Limb (tissue), 2 donors: ENCODE measurements at regions not wholly inside any gene's neighbourhood (a gene's known extent, or its start where the extent isn't known, plus 50 kb on each side); places are given as distances from the start of the nearest gene placed in this dataset.

Source experiments
- DNase-seq, 2 donors: peaks; one replicate each; pipeline ENCODE4 v3.0.0-alpha.2; 2016; ENCODE audit errors: extremely low spot score in 2 of 2

DNA sequence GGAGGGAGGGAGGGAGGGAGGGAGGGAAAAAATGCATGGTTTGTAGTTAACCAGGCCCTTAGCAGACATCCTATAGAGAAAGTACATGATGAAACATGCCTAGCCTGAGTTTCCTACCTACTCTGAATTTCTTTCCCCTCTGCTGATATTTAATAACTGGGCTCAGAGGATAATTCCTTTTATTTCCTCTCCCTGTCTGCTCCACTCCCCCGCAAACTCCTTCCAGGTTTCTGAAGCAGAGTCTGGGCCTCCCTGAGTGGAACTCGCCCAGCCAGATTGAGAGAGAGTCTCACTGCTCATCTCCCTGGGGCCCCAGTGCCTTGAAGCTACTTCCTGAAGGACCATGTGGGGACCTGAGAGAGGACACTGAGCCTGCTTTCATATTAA lies 111.9 kb upstream of the SLC44A3 start:
- DNase-seq: no peak

DNA sequence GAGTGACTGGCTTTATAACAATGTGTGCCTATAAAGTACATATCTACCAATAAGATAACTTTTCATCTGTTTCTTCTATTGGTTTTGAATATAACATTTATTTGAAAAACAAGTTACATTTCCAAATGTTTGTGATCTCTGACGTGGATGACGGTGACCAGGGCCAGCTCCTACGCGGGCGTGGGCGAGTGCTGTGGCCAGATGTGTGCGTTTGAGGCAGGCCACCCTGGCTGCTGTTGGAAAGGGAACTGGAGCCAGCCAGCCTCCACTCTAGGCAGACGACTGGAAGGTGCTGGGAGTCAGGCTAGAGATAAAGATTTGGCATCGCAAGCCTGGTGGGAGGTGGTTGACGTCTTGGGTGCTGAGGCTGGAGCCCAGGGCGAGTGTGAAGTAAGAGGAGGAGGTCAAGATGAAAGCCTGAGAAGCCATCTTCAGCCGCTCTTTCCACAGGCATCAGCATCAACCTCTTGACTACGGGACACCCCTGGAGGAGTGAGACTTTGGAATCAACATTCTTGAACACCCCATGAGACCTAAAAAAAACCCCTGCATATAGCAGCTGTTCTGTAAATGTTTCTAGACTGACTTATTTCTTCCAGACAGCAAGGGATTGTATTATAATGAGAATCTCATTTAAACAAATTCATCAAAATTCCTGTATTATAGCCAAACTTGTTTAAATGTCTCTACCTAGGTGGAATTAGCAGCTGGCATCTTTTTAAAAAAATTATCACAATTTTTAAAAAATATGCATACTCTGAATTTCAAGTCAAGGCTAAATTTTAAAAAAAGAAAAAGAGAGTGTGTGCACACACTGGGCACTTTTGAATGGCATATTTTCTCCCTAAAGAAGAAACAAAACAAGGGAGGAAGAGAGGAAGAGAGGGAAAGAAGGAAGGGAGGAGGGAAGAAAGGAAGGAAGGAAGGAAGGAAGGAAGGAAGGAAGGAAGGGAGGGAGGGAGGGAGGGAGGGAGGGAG lies 112.5 kb upstream of the SLC44A3 start:
- DNase-seq: no peak

DNA sequence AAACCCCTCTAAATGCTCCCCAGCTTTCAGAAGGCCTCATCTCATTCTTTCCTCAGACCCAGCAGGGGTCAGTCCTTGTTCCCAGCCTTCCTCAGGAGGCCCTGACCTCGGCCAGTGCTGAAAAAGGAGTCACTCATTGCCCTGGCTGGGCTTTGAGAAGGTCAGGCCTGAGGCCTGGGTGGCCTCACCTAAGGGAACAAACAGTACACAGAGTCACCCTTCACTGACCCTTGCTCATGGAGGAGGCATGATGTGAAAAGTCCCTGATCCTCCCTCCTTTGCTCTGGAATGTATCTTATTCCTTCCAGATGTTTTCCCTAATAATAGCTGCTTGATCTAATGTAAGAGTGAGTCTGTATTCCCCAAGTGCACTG lies 117.7 kb upstream of the SLC44A3 start:
- peak in 1 of 2 donors; percentile 52 for DNase-seq

DNA sequence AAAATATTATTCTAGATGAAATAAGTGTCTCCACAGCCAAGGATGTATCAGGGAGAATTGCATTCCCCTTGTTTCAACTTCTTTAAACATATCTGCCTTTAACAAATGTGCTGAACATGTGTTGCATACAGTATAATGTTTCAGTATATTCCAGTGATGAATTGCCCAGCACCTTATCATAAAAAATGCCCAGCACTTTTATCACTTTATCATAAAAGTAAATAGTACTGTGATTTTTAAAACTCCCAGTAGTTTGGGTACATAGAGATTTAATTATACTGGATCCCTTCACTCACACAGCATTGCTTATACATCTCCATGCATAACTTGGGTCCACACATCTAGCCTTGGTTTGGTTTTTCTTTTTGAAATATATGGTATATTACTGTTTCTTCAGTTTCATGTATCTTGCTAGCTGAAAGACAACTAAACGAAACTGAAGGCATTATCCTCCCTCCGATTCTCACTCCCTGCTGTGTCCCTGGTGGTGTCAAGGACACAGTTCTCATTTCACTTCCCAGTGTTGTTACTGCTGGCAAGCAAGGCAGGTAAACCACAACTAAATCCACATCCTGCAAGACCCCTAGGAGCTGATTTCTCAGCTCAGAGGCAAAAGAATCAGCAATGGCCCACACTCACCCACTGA lies 118.2 kb upstream of the SLC44A3 start:
- DNase-seq: no peak

DNA sequence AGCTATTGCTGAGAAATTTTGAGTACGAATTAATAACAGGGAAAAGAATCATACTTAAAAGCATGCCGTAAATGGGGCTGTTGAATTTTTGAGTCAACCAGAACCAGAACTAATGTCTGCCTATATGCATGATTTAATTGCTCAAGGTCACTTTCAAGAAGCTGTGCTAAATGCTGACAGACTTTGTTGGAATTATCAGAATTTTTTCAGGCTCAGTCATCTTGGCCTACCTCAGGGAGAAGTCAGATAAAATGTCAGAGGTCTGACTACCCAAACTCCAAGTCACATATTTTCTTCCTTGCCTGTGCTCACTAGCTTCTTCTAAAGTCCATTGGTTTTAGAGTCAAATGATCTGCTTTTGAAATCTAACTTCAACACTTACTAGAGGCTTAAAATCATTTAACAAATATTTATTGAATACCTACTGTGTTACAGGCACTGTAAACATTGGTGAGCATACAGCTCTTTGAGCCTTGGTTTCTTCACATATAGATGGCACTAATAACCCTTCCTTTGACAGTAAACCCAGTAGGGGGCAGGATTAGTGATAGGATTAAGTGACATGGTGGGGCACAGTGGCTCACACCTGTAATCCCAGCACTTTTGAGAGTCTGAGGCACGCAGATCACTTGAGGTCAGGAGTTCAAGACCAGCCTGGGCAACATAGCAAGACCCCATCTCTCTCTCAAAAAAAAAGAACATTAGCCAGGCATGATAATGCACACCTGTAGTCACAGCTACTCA lies 121.2 kb upstream of the SLC44A3 start:
- DNase-seq: no peak

DNA sequence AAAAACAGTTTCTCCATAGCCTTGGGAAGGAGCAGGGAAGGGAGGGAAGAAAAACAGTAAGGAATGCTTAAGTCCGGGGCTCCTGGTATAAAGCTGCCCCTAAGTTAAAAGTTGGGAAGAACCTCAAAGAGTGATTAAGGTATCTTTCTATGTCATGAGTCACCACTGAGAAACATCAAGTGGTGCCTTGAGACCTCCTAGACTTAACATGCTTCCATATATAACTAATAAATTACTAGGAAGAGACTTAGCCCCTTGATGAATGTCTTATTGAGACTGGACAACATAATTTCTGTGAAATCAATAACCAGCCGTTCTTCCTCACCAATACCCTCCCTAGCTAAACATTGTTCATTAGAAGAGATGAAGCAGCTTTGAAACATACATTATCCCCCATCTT lies 121.8 kb upstream of the SLC44A3 start:
- DNase-seq: no peak

DNA sequence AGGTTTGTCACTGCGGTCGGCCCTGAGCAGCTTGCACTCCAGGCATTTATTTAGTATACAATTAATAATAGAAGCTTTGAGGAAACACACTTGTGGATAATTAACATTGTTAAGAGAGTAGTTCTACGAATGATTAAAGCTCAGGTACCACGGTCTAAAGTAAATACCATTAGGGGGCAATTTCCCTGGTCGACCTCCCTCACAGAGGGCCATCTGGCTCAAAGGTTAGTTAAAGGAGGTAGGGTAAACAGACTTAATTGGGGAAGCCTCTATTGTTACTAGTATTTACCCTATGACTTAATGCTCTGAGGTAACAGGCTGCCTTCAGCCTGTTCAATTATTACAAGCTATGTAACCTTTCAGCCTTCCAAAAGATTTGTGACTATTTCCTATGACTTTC lies 122.3 kb upstream of the SLC44A3 start:
- no peak for DNase-seq

DNA sequence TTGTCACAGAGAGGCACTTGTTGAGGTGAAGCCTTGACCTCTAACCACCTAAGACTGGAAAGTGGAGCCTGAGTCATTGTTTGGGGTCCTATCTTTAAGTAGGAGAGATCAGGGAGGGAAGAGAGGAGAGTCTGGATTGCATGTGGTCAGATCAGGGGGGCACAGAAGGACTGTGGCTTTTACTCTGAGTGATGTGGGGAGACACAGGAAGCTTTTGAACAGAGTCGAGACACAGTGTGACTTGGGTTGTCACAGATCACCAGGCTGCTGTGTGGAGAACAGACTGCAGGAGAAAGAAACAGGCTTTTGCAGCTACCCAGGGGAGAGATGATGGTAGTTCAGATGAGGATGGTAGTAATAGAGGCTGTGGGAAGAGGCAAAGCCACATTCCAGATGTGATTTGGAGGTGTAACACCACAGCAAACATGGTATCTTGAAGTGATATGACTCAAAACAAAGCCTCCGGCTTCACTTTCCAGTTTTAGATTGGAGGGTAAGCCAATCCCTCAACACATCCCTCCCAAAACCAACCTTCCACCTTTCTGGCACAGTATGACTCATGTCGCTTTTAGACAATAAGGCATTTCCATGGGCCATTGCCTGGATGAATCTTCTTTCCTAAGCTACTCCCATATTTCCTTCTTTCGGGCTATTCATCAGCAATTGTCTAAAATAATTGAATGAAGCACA lies 125.8 kb upstream of the SLC44A3 start:
- no peak for DNase-seq

DNA sequence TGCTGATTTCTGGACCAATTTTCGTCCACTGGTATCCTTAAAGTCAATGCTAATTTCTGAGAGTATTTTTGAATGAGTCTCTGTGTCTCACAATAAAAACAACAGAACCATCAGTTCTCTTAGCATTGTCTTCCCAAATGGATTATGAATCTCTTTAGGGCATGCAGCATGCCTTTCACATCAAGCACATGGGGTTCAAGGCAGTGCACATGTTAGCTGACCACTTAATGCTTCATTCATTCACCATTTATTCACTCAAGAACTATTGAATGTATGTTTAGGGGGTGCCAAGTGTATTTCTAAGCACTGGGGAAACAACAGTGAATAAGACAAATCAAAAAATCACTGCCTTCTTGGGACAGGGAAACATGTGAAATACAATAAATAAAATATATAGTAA lies 126.7 kb upstream of the SLC44A3 start:
- DNase-seq: no peak

DNA sequence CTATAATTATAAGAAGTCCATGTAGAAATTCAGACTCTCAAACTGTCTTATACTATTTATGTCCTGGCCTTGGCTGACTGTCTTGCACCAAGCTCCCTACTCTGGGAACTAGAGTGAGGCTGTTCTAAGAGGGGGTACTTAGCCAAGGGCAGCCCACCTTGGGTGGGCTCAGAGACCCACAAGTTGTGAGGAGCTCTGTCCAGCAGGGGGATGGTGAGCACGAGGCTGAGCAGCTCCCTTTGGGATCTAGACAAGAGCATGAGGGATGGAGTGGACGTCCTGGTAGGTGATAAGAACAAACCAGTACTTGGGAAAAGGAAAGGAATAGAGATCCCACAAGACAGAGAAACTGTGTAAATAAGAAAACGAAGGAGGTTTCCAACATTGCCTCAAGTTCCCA lies 127.1 kb upstream of the SLC44A3 start:
- no peak for DNase-seq

DNA sequence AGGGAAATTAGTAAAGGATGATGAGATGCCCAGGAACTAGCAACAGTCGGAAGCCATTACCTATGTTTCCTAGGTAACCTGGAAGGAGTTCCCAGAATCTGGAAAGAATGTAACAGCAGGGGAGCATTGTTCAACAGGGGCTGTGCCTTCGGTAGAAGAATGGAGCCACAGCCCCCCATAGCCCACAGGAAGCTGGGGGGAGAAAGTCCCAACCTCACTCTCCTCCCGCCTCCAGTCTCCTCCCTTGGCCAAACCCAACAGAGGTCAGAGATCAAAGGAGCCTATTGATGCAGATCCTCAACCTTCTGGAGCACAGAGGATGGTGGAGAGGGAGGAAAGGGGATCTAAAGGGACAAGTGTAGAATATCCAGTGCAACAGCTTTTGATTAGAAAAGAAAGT lies 131.5 kb upstream of the SLC44A3 start:
- no peak for DNase-seq

DNA sequence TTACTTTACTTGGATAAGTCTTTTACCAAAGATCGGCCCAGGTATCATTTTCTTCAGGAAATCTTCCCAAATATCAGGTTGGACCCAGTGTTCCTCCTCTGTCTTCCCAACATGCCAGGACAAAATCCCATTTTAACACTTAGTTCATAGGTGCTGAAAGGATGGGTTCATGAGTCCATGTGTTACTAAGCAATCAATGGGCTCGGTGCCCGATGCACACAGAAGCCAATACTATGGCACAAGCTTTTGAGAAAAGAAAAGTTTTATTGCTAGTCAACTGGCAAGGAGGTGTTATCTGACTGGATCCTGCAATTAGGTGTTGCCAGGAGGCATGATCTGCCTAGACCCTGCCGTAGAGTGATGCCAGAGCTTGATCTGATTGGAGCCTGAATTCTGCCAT lies 133.3 kb upstream of the SLC44A3 start:
- DNase-seq: no peak

DNA sequence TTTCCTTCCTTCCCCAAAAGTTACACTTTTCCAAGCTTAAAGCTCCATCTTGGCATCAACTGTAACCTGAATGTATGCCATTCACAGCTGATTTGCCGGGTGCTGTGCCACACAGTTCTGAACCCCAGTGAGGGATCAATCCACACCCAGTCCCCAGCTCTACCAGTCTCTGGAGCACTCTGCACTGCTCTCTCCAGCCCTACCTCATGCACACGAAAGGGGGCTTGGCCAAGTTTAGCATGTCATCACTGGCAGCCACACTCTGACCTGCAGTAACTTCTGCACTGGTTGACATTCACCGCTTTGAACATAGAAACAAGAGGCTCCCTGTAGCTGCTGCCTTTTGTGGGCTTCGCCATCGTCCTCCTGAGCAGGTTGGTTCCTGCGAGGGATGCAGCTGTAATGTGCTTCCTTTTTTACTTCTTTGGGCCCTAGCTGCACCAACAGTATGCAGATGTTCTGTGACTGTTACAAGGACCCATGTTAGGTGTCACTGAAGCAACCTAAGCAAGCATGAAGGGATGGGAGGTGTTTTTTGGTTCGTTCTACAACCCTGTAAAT lies 135.4 kb upstream of the SLC44A3 start:
- DNase-seq: no peak

DNA sequence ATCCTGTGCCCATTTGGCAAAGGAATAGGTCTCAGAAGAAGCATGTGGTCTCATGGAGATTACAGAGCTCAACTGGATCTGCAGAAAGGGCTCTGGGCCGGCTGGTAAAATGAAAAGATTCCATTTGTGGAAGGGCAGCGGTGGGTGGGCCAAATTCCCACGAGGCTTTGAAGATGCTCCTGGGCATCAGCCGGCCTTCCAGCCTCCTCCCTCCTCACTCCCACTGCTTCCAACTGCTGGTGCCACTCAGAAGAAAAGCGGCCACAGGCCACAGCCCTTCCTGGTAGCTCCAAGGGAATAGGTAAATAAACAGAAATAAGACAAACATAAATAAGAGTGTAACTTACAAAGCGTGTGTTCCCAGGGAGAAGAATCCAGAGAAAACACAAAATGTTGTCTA lies 136.3 kb upstream of the SLC44A3 start:
- DNase-seq: no peak

DNA sequence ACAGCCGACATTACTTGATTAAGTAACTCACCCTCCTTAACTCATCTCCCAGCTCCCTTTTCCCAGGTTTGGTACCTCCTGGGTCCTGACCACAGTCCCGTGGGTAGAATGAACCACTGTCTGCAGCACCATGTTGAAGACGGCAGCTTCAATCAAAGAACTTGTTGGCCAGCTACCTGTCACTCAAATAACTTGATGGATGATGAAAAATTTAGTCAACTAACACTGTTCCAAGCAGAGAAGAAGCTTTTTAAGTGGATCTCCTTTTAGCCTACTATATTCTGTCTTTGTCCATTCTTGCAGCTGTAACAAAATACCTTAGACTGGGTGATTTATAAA lies 138.4 kb upstream of the F3 start:
- no peak for DNase-seq

DNA sequence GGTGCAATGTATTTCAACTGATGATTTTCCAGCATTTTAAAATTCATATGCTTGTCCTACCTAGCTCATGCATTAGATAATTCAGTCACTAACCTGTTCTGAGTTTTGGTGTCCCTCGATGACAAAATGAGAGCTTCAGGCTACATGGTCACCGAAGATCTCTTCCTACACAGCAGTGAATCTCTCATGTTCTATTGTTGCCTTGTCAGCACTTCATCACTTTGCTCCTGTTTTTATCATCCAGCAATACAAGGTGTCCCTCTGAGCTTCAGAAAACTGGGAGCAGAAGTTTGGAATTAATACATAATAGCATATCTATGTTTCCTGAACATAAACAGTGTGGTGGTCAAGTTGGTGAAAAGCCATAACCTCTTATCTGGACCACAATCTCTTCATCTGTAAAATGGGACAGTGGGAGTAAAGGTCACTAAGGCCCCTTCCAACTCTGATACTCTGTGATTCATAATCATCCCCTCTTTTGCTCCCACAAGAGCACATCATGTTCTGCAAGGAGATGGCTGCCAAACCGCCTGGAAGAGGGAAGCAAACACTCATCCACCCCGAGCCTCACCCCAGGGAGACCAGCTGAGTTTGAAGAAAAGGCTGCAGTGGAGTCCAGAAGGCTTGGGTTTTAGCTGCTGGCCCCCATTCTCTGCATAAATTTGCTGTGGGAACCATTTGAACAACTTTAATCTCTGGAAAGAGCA lies 137.9 kb upstream of the F3 start:
- no peak for DNase-seq

DNA sequence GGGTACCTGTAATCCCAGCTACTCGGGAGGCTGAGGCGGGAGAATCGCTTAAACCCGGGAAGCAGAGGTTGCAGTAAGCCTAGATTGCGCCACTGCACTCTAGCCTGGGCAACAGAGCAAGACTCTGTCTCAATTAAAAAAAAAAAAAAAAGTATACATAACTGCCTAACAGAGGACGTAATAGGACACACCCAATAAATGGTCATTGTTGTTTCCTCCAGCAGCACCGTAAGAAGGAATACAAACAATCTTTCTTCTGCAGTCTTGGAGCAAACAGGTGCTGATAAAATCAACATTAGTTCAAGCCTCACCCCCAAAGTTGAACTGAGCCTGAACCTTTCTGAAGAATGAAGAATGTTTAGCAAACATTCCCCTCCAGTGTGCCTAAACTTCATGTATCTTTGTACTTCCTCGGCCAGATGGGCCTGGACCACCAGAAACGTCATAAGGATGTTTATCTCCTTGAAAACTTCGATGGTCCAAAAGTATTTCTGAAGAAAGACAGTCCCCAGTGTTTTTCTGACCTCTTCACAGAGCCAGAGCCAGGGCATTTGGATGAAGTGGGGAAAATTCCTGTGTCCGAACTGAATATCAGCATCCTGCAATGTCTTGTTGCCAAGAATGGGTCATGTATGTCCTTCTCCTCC lies 136.8 kb upstream of the F3 start:
- DNase-seq: no peak

DNA sequence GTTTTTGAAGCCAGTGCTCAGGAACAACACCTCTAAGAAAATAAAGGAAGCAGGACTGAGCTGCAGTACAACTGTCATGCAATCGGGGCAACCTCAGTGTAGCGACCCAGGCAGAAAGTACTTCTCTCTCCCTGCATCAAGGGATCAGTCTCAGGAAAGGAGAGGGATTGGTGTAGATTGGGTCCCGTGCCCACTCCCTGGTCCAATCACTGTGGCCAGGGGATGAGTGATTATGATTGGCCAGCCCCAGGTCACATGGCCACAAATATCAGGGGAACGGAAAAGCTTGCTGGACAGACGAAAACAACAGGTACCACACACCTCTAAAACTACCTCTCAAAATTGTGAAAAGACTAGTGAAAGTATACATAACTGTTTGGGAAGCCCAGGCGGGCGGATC lies 136.2 kb upstream of the F3 start:
- no peak for DNase-seq

DNA sequence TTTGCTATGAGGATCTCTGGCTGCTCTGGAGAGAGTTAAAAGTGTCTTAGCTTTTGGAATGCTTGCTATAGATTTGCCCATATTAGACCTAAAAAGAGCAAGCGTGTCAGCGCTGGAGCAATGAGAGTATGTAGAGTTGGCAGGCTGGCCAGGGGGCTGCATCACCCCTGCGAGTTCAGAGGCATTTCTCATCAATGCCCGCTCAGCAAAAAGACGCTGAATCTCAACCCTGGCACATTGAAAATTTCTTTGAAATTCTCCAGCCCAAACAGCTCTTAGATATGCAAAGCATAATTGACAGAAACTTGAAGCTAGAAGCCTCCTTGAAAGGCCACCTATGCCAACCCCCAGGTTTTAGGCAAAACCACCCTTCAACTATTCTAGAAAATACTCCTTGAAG lies 135.5 kb upstream of the F3 start:
- DNase-seq: no peak

DNA sequence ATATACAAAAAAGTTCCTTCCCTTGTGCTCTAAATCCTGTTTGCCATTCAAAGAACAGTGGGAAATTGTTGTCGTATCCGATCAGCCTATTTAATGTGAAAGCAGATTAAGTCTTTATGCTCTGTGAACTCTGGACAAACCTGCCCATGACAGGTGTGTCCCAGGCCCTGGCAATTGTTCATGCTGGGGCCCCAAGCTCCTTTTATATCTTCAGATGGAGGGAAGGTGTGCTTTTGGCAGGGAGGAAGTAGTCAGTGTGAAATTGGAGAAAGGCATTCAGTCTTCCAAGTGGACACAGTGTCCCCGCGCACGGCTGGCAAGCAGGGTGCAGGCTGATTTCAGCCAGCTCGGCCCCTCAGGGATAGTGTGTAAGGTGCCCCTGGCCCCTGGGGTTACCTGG lies 135.1 kb upstream of the F3 start:
- no peak for DNase-seq
